A549 (cell line): ENCODE measurements at regions not wholly inside any gene's neighbourhood (a gene's known extent, or its start where the extent isn't known, plus 50 kb on each side); places are given as distances from the start of the nearest gene placed in this dataset.

ENCODE experiments used
- CHD4 ChIP-seq: fragments of 200-600 bp; sonication (generic); IDR thresholded peaks from 2 replicates; pipeline ENCODE4 v1.6.1; 2016; ENCODE audit warnings: antibody characterized with exemption, mild to moderate bottlenecking, borderline replicate concordance
- POLR2A ChIP-seq: IDR thresholded peaks from 2 replicates; pipeline ENCODE4 v1.6.1; 2012; ENCODE audit warnings: mild to moderate bottlenecking, low read length

DNA sequence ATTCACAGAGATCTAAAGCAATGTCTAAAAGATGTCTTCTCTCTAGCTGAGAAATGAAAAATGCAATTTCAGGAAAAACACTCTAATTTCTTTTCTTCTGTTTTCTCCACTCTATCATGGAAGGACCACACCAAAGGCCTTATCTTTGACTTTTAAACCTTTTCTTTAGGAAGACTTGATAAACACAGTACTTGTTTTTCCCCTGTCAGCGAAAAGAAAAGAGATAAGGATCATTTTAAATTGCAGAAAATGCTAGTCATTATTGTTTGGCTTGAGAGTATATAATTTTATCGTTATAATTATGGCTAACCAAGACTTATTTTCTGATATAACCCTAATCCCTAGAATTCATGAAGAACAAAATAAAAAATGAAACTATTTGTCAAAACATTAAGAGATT, 462.4 kb upstream of the API5 start:
- TF ChIP-seq CHD4 = no peak
- TF ChIP-seq POLR2A = no peak
